ENCODE measurements at regions not wholly inside any gene's neighbourhood (a gene's known extent, or its start where the extent isn't known, plus 50 kb on each side); places are given as distances from the start of the nearest gene placed in this dataset.

DNA sequence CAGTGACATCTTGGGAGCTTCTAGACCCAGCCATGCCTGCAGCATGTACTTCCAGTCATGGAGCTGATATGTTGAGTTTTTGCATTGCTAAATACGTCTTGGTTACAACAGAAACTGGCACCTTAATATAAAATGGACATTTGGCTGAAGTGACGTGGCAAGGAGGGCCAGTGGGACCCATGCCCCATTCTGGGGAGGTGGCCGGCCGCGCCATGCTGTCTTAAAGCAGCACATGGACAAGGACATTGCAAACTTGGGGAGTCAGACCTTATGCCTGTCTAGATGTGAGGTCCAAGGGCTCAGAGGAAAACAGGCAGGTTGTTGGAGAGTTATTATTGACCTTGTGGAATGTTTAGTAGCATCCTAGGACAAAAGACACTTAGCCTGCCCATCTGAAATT lies 588.0 kb upstream of the CDH4 start:
- TF ChIP-seq, protein P1, sequence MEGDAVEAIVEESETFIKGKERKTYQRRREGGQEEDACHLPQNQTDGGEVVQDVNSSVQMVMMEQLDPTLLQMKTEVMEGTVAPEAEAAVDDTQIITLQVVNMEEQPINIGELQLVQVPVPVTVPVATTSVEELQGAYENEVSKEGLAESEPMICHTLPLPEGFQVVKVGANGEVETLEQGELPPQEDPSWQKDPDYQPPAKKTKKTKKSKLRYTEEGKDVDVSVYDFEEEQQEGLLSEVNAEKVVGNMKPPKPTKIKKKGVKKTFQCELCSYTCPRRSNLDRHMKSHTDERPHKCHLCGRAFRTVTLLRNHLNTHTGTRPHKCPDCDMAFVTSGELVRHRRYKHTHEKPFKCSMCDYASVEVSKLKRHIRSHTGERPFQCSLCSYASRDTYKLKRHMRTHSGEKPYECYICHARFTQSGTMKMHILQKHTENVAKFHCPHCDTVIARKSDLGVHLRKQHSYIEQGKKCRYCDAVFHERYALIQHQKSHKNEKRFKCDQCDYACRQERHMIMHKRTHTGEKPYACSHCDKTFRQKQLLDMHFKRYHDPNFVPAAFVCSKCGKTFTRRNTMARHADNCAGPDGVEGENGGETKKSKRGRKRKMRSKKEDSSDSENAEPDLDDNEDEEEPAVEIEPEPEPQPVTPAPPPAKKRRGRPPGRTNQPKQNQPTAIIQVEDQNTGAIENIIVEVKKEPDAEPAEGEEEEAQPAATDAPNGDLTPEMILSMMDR (IDR thresholded peaks at IDR 0.05; ENCODE audit: insufficient read depth, low read length): no peak
- TF ChIP-seq, protein P2, sequence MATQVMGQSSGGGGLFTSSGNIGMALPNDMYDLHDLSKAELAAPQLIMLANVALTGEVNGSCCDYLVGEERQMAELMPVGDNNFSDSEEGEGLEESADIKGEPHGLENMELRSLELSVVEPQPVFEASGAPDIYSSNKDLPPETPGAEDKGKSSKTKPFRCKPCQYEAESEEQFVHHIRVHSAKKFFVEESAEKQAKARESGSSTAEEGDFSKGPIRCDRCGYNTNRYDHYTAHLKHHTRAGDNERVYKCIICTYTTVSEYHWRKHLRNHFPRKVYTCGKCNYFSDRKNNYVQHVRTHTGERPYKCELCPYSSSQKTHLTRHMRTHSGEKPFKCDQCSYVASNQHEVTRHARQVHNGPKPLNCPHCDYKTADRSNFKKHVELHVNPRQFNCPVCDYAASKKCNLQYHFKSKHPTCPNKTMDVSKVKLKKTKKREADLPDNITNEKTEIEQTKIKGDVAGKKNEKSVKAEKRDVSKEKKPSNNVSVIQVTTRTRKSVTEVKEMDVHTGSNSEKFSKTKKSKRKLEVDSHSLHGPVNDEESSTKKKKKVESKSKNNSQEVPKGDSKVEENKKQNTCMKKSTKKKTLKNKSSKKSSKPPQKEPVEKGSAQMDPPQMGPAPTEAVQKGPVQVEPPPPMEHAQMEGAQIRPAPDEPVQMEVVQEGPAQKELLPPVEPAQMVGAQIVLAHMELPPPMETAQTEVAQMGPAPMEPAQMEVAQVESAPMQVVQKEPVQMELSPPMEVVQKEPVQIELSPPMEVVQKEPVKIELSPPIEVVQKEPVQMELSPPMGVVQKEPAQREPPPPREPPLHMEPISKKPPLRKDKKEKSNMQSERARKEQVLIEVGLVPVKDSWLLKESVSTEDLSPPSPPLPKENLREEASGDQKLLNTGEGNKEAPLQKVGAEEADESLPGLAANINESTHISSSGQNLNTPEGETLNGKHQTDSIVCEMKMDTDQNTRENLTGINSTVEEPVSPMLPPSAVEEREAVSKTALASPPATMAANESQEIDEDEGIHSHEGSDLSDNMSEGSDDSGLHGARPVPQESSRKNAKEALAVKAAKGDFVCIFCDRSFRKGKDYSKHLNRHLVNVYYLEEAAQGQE (IDR thresholded peaks at IDR 0.05; ENCODE audit: insufficient replicate concordance, low read depth): no peak
- TF ChIP-seq GABPA (IDR thresholded peaks at IDR 0.05; ENCODE audit: low read depth): no peak

Data from HL-60 (cell line).